GM18507 (cell line): ENCODE measurements at regions not wholly inside any gene's neighbourhood (a gene's known extent, or its start where the extent isn't known, plus 50 kb on each side); places are given as distances from the start of the nearest gene placed in this dataset.

ENCODE experiments used
- DNase-seq: peaks from one replicate; pipeline ENCODE4 v3.0.0; 2011; ENCODE audit warnings: low read depth; ENCODE audit not compliant: insufficient read length; ENCODE audit errors: extremely low spot score
- FAIRE-seq: peaks from 2 replicates; lab custom pipeline; 2011; peaks lifted over from hg19 to GRCh38; lab: Jason Lieb, UNC

GRCh38 chr2:177338177-177338721 is 54.3 kb upstream of the AGPS start:
- FAIRE-seq (no peak), DNase-seq (no peak)

DNA sequence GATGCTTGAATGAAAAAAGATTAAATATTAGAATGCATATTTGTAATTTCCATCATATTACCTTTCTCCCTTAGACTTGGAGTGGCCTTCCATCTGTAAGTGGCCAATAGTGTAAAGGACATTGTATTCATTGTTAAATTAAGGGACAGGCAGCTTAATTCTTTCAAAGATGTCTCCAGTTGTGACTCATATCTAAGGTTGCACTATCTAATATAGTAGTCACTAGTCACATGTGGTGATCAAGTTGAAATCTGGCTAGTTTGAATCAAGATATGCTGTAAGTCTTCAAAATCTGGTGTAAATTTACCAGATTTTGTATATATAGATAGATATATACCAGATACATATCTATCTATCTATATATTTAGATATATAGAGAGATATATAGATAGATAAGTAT is 52.4 kb upstream of the AGPS start:
- FAIRE-seq (no peak), DNase-seq (no peak)

GRCh38 chr2:177342736-177343135 is 49.8 kb upstream of the AGPS start:
- FAIRE-seq (no peak), DNase-seq (no peak)
